ENCODE measurements at regions not wholly inside any gene's neighbourhood (a gene's known extent, or its start where the extent isn't known, plus 50 kb on each side); places are given as distances from the start of the nearest gene placed in this dataset.

DNA sequence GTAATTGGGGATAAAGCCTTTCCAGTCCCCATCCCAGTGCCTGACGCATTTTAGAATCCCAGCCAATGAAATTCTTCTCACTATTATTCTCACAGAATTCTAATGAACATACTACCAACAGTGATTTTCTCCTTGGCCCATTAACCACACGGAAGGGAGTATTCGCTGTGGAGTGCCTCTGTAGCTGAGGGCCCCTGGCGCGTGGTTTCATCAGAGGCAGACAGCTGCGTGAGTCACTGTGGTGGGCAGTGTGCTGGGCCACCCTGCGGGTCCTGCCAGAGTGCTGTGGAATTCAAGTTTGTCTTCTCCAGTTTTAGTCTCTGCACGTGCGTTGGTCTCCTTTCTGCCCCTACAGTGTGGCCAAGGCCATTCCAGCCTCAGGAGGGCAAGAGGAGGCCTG, 335.4 kb upstream of the FAT1 start:
- Histone ChIP-seq H3K36me3 (ENCODE audit: control insufficient read depth, insufficient read depth, low read length) (no peaks in the 10 kb centered on the region), H2BK5ac (ENCODE audit: low read depth, low read length, poor library complexity, severe bottlenecking) (no peak overlapping the region), H4K8ac (ENCODE audit: low read depth in 2 of 2, low read length in 2 of 2) (no peak overlapping the region), H3K79me1 (ENCODE audit: low read depth in 1 of 2, low read length in 2 of 2) (no peaks in the 10 kb centered on the region), H3K56ac (ENCODE audit: extremely low read depth, insufficient read depth, low read length) (no peak overlapping the region), H3K23ac (ENCODE audit: low read depth, low read length) (no peak overlapping the region), H2AFZ (replicated peaks; ENCODE audit: low read length, poor library complexity) (no peak overlapping the region), H3K4me1 (ENCODE audit: control insufficient read depth, insufficient read depth, low read length) (no peaks in the 10 kb centered on the region), H3K9ac (ENCODE audit: low read depth, low read length) (no peak overlapping the region), H3K4me2 (ENCODE audit: low read depth, low read length) (no peak overlapping the region), H2BK20ac (ENCODE audit: low read depth, low read length) (no peak overlapping the region), H2BK120ac (ENCODE audit: low read depth, low read length) (no peak overlapping the region), H2AK5ac (ENCODE audit: low read depth, low read length) (no peak overlapping the region), H2BK15ac (ENCODE audit: low read depth, low read length) (no peak overlapping the region), H4K5ac (ENCODE audit: low read depth, low read length) (no peak overlapping the region), H3K18ac (ENCODE audit: low read depth, low read length) (no peak overlapping the region), H4K20me1 (ENCODE audit: insufficient read depth, low read length) (no peaks in the 10 kb centered on the region), H3K9me1 (ENCODE audit: insufficient read depth, low read length) (no peaks in the 10 kb centered on the region), H2AK9ac (replicated peaks; ENCODE audit: low read depth, low read length, poor library complexity) (no peak overlapping the region), H3K4me3 (ENCODE audit: insufficient read depth, low read depth, low read length) (no peak overlapping the region), H3K14ac (replicated peaks; ENCODE audit: low read depth, low read length) (no peak overlapping the region), H3K27me3 (ENCODE audit: control insufficient read depth, insufficient read depth, low read length) (no peaks in the 10 kb centered on the region), H3K27ac (ENCODE audit: insufficient read depth, low read length) (no peak overlapping the region), H3K9me3 (ENCODE audit: control insufficient read depth, insufficient read depth, low read length) (no peaks in the 10 kb centered on the region), H4K91ac (ENCODE audit: insufficient read depth, low read depth, low read length) (no peak overlapping the region), H3K4ac (ENCODE audit: low read depth, low read length) (no peak overlapping the region)
- in situ Hi-C loops (cut with MboI; ENCODE audit: low sequenced_read_pairs): no loop called here
- intact Hi-C loops (cut with micrococcal nuclease): no loop called here
- TF ChIP-seq CHD1 (IDR thresholded peaks at IDR 0.05; ENCODE audit: low read depth, low read length): no peak
- no peak for TF ChIP-seq CEBPB (IDR thresholded peaks at IDR 0.05; ENCODE audit: low read depth, low read length)
- TF ChIP-seq MAFK (IDR thresholded peaks at IDR 0.05; ENCODE audit: low read depth, low read length): no peak
- TF ChIP-seq MXI1 (IDR thresholded peaks at IDR 0.05; ENCODE audit: borderline replicate concordance, low read depth, low read length): no peak
- no peak for TF ChIP-seq NFE2L2 (IDR thresholded peaks at IDR 0.05; ENCODE audit: low read depth, low read length)
- TF ChIP-seq RAD21 (IDR thresholded peaks at IDR 0.05; ENCODE audit: low read length): no peak
- no peak for TF ChIP-seq RFX5 (IDR thresholded peaks at IDR 0.05; ENCODE audit: low read depth, low read length)
- TF ChIP-seq, protein P1, sequence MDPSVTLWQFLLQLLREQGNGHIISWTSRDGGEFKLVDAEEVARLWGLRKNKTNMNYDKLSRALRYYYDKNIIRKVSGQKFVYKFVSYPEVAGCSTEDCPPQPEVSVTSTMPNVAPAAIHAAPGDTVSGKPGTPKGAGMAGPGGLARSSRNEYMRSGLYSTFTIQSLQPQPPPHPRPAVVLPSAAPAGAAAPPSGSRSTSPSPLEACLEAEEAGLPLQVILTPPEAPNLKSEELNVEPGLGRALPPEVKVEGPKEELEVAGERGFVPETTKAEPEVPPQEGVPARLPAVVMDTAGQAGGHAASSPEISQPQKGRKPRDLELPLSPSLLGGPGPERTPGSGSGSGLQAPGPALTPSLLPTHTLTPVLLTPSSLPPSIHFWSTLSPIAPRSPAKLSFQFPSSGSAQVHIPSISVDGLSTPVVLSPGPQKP (IDR thresholded peaks at IDR 0.05; ENCODE audit: borderline replicate concordance, low read depth, low read length): no peak
- TF ChIP-seq BHLHE40 (IDR thresholded peaks at IDR 0.05; ENCODE audit: low read depth, low read length): no peak
- TF ChIP-seq, protein P2, sequence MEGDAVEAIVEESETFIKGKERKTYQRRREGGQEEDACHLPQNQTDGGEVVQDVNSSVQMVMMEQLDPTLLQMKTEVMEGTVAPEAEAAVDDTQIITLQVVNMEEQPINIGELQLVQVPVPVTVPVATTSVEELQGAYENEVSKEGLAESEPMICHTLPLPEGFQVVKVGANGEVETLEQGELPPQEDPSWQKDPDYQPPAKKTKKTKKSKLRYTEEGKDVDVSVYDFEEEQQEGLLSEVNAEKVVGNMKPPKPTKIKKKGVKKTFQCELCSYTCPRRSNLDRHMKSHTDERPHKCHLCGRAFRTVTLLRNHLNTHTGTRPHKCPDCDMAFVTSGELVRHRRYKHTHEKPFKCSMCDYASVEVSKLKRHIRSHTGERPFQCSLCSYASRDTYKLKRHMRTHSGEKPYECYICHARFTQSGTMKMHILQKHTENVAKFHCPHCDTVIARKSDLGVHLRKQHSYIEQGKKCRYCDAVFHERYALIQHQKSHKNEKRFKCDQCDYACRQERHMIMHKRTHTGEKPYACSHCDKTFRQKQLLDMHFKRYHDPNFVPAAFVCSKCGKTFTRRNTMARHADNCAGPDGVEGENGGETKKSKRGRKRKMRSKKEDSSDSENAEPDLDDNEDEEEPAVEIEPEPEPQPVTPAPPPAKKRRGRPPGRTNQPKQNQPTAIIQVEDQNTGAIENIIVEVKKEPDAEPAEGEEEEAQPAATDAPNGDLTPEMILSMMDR (conservative IDR thresholded peaks at IDR 0.05; ENCODE audit: low read depth, low read length): no peak
- no peak for TF ChIP-seq FOS (IDR thresholded peaks at IDR 0.05; ENCODE audit: low read depth, low read length)
- no peak for TF ChIP-seq SMC3 (IDR thresholded peaks at IDR 0.05; ENCODE audit: low read depth, low read length)
- TF ChIP-seq, protein P3, sequence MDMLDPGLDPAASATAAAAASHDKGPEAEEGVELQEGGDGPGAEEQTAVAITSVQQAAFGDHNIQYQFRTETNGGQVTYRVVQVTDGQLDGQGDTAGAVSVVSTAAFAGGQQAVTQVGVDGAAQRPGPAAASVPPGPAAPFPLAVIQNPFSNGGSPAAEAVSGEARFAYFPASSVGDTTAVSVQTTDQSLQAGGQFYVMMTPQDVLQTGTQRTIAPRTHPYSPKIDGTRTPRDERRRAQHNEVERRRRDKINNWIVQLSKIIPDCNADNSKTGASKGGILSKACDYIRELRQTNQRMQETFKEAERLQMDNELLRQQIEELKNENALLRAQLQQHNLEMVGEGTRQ (IDR thresholded peaks at IDR 0.05; ENCODE audit: low read depth, low read length): no peak
- TF ChIP-seq MAZ (IDR thresholded peaks at IDR 0.05; ENCODE audit: borderline replicate concordance, low read depth, low read length): no peak
- no peak for TF ChIP-seq RCOR1 (IDR thresholded peaks at IDR 0.05; ENCODE audit: insufficient replicate concordance, low read length)
- TF ChIP-seq POLR2A (IDR thresholded peaks at IDR 0.05; ENCODE audit: low read depth, low read length): no peak
- ChIA-PET POLR2A (ENCODE audit: unreplicated experiment) (no interaction called here), CTCF (no interaction called here)
- DNase-seq (no peak), ATAC-seq (ENCODE audit: low read depth) (no peak)
- BruUV-seq (replicated peaks): no TSS peak
- dilution Hi-C loops (cut with HindIII; ENCODE audit: low sequenced_read_pairs, unreplicated experiment): no loop called here
- 100% methylated on average over 2 of the region's 9 CpGs; no CpG with 5 or more reads in 1 of the 2 experiments for WGBS, 2 experiments (ENCODE audit: extremely low coverage in 2 of 2, insufficient read length in 1 of 2)
